Lower leg skin (tissue), 3 donors: ENCODE measurements at regions not wholly inside any gene's neighbourhood (a gene's known extent, or its start where the extent isn't known, plus 50 kb on each side); places are given as distances from the start of the nearest gene placed in this dataset.

Experiments
- POLR2A ChIP-seq, 2 donors: fragments of 450-650 bp; IDR thresholded peaks; one replicate each; pipeline ENCODE4 v1.6.1; 2016 to 2017; ENCODE audit warnings: antibody characterized with exemption in 2 of 2, mild to moderate bottlenecking in 1 of 2, moderate library complexity in 1 of 2
- TF ChIP-seq, protein P1 (sequence below), 3 donors: fragments of 450-650 bp; IDR thresholded peaks; one replicate each; pipeline ENCODE4 v1.5.1; 2016; ENCODE audit warnings: antibody characterized with exemption in 3 of 3, mild to moderate bottlenecking in 3 of 3, moderate library complexity in 2 of 3

DNA sequence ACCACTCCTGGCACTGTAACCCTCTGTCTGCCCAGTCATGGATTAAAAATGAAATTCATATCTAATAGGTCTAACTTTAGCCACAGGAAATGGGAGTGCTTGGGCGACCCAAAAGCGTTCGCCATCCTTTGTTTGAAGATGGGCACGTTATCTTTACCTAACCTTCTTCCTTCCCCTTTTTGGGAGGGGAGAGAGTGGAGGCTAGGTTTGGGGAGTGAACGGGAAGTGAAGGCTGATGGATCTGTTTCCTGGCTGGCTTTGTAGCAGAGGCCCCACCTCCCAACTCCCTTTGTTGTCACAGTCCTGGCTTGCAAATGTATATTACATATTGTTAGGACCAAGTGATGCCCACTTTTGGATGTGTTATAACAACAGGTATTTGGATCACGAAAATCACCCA lies 98.1 kb upstream of the ARHGEF3 start:
- TF ChIP-seq, protein P1, sequence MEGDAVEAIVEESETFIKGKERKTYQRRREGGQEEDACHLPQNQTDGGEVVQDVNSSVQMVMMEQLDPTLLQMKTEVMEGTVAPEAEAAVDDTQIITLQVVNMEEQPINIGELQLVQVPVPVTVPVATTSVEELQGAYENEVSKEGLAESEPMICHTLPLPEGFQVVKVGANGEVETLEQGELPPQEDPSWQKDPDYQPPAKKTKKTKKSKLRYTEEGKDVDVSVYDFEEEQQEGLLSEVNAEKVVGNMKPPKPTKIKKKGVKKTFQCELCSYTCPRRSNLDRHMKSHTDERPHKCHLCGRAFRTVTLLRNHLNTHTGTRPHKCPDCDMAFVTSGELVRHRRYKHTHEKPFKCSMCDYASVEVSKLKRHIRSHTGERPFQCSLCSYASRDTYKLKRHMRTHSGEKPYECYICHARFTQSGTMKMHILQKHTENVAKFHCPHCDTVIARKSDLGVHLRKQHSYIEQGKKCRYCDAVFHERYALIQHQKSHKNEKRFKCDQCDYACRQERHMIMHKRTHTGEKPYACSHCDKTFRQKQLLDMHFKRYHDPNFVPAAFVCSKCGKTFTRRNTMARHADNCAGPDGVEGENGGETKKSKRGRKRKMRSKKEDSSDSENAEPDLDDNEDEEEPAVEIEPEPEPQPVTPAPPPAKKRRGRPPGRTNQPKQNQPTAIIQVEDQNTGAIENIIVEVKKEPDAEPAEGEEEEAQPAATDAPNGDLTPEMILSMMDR (IDR thresholded peaks at IDR 0.05): no peak
- no peak for TF ChIP-seq POLR2A (IDR thresholded peaks at IDR 0.05)
